ENCODE measurements at regions not wholly inside any gene's neighbourhood (a gene's known extent, or its start where the extent isn't known, plus 50 kb on each side); places are given as distances from the start of the nearest gene placed in this dataset.

DNA sequence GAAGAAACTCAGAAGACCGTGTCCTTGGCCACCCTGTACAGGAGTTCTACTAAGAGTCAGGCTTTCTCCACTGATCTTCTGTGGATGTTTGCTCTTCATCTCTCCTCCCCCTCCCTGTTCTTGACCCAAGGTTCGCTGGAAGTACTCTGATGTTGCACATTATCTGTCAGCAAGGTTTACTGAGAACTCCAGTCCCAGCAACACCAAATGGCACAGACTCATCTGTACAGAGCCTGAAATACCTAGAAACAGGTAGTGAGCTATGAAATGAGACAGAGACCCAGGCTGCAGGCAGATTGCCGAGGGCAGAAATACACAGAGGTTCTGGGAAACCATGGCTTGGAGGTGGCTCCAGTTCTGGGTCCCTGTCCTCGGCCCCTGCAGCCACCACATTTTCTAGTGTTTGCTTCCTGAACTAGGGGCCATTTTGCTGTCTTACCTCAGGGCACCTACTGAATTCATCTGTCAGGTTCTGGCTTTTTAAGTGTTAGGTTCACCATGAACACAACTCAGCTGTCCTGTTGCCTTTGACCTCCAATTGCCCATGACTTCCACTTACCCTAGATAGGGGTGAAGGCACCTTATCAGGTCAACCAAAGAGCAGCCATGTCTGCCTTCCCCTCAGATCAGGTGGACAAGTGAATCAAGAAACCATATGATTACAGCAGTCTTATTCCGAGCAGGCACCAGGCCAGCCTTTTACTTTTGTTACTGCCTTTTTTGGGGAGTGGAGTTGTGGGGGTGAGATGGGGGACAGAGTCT lies 92.2 kb downstream of the CDC7 start:
- TF ChIP-seq CTCF (IDR thresholded peaks at IDR 0.05) (no peak), ZFX (IDR thresholded peaks at IDR 0.05; ENCODE audit: borderline replicate concordance) (no peak)

Data from 22Rv1 (cell line).